ENCODE measurements at regions not wholly inside any gene's neighbourhood (a gene's known extent, or its start where the extent isn't known, plus 50 kb on each side); places are given as distances from the start of the nearest gene placed in this dataset.

- no peaks in the 10 kb centered on the region for H3K9me3 ChIP-seq (replicated peaks; ENCODE audit: control insufficient read depth, insufficient read depth, low read depth, low read length)
- FAIRE-seq (no peak), DNase-seq (ENCODE audit: extremely low read depth in 1 of 4, low spot score in 3 of 4) (no peak), ATAC-seq (no peak)
- in situ Hi-C loops (cut with MboI), result no loop called here
- H3K4me3 ChIP-seq, result no peak overlapping the region
- 0% methylated on average over 6 of the region's 6 CpGs for WGBS (ENCODE audit: insufficient coverage, low coverage, missing lambda C conversion rate)
- ChIA-PET CTCF (ENCODE audit: low intra/inter-chr PET ratio) (no interaction called here), POLR2A (no interaction called here)
- no peaks in the 10 kb centered on the region for H4K20me1 ChIP-seq (replicated peaks; ENCODE audit: control insufficient read depth, insufficient read depth, low read length)
- no peak overlapping the region for H3K27ac ChIP-seq (ENCODE audit: extremely low read depth, low read depth, low read length)
- intact Hi-C loops (cut with micrococcal nuclease), result no loop called here
- TF ChIP-seq AFF1 (IDR thresholded peaks at IDR 0.05; ENCODE audit: low read depth in 1 of 2, partially characterized antibody in 2 of 2) (no peak), RHOXF2B (CRISPR knock-in tag; conservative IDR thresholded peaks at IDR 0.05) (no peak), BDP1 (IDR thresholded peaks at IDR 0.05; ENCODE audit: insufficient read depth, insufficient read length) (no peak), CBX3 (IDR thresholded peaks at IDR 0.05; ENCODE audit: borderline replicate concordance in 1 of 2, low read length in 2 of 2) (no peak), JUNB (CRISPR knock-in tag; conservative IDR thresholded peaks at IDR 0.05) (no peak), ESRRA (IDR thresholded peaks at IDR 0.05; ENCODE audit: borderline replicate concordance, low read depth) (no peak)
- no peaks in the 10 kb centered on the region for H3K4me1 ChIP-seq (replicated peaks in 1 of 2; ENCODE audit: control insufficient read depth in 2 of 2, insufficient read depth in 2 of 2, low read length in 2 of 2)
- no peak overlapping the region for H2AFZ ChIP-seq (ENCODE audit: low read depth, low read length)
- BruUV-seq (replicated peaks), result no TSS peak
- no peaks in the 10 kb centered on the region for H3K79me2 ChIP-seq (ENCODE audit: control insufficient read depth, insufficient read depth, low read length)
- H3K27me3 ChIP-seq (ENCODE audit: control insufficient read depth in 2 of 2, insufficient read depth in 2 of 2, low read length in 2 of 2), result no peaks in the 10 kb centered on the region
- H3K4me2 ChIP-seq (ENCODE audit: insufficient read depth, low read length), result no peak overlapping the region
- no peaks in the 10 kb centered on the region for H3K36me3 ChIP-seq (ENCODE audit: control insufficient read depth, insufficient read depth, low read length)
- H3K9ac ChIP-seq (ENCODE audit: insufficient read depth in 1 of 2, low read depth in 2 of 2, low read length in 2 of 2), result no peak overlapping the region
- H3K9me1 ChIP-seq (ENCODE audit: control insufficient read depth, insufficient read depth, low read length), result no peaks in the 10 kb centered on the region
Measured at GRCh38 chr1:239268007-239268406, 118.4 kb upstream of the CHRM3 start.

All from K562 (cell line).